ENCODE measurements at regions not wholly inside any gene's neighbourhood (a gene's known extent, or its start where the extent isn't known, plus 50 kb on each side); places are given as distances from the start of the nearest gene placed in this dataset.

GRCh38 chr6:51323056-51323455 is 504.4 kb downstream of the TFAP2B start:
- TF ChIP-seq CTCF (conservative IDR thresholded peaks at IDR 0.05; ENCODE audit: low read depth, low read length) = no peak
- TF ChIP-seq EZH2 (IDR thresholded peaks at IDR 0.05; ENCODE audit: borderline replicate concordance, low read depth, low read length, poor library complexity, severe bottlenecking) = no peak

Measured in A673 (cell line).